Stimulated activated CD4-positive, alpha-beta T cell treated with anti-CD3 and anti-CD28 coated beads, TNF-alpha, amount 100 ng/mL, for 48 hours (primary cell): ENCODE measurements at regions not wholly inside any gene's neighbourhood (a gene's known extent, or its start where the extent isn't known, plus 50 kb on each side); places are given as distances from the start of the nearest gene placed in this dataset.

Source experiments
- DNase-seq, 3 donors: peaks; one replicate each; pipeline ENCODE4 v3.0.0-alpha.2; 2020; ENCODE audit warnings: low read depth in 3 of 3

- DNase-seq: no peak
Measured at GRCh38 chr1:164272156-164272555, 286.8 kb upstream of the PBX1 start.

- DNase-seq: no peak
Measured at GRCh38 chr1:164296172-164296571, 262.8 kb upstream of the PBX1 start.

- no peak for DNase-seq
Measured at GRCh38 chr1:164308101-164308500, 250.9 kb upstream of the PBX1 start.

- no peak for DNase-seq
Measured at GRCh38 chr1:164310166-164310565, 248.8 kb upstream of the PBX1 start.

DNA sequence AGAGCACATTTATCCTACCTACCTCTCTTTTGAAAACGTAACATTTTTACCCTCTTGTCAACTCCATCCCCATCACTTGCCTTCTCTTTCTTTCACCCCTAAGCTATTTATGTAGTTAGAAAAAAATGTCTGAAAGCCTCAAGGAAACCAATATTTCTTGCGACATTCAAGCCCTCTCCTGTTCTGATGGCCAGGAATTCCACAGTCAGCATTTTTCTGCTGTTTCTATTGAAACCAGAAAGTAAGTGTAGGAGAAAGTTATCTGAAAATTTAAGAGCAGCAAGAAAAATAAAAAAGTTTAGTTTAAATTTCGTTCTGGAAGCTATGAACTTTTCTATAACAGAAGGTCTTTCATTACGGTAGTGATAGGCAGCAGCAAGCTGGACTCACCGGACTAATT lies 247.6 kb upstream of the PBX1 start:
- DNase-seq: no peak

- no peak for DNase-seq
Measured at GRCh38 chr1:164320790-164321731, 237.9 kb upstream of the PBX1 start.

DNA sequence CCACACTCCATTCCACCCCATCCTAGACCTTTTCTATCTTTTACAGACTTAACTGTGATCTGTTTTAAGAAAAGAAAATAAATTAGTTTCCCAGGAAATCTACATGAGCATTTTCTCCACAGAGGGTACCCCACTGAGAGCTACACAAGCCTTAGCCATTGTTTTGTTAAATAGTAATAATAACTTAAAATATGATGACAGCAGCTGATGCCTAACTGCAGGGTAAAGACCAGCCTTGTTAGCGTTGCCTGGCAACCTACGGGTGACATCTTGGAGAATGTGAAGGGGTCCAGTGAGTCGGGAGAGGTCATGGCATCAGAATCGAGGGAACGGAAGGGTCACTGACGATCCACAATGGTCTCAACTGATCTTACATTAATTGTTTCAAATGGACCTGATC lies 233.2 kb upstream of the PBX1 start:
- no peak for DNase-seq

GRCh38 chr1:164333387-164333786 lies 225.6 kb upstream of the PBX1 start:
- no peak for DNase-seq

DNA sequence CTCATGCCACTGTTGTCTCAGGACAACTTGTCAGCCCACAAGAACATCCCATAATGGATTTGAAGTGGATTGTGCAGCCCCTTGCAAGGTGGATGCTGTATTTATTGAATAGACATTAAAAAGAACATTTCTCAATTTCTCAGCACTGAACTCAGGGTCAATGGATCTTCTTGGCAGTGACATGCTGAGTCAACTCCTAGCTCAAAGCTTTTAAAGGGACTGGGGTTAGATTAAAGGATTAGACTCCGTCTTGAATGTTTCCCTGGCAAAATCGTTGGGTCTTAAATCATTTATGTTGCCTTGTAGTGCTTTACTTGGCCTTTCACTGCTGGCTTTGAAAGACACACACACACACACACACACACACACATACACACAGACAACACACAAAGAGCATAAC lies 221.6 kb upstream of the PBX1 start:
- DNase-seq: no peak

- DNase-seq: no peak
Measured at GRCh38 chr1:164337885-164338284, 221.1 kb upstream of the PBX1 start.

DNA sequence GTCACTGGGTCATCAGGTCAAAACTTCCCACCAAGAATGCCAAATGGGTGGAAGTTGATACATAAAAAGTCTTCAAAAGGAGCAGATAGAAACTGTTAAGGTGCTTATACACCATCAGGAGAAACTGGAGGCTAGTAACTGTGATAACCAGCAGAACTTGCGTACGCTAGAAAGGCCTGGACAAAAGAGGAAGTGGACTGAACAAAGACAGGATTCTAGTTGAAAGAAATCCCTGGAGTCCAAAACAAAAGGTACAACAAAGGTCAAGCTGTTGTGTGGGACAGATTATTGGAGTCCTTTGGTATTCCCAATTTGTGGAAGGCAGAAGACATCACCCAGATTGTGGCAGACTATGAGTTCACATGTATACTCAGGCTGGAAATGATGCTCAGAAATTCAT lies 215.8 kb upstream of the PBX1 start:
- no peak for DNase-seq

GRCh38 chr1:164347980-164348379 lies 211.0 kb upstream of the PBX1 start:
- no peak for DNase-seq

GRCh38 chr1:164356511-164356910 lies 202.5 kb upstream of the PBX1 start:
- DNase-seq: no peak

DNA sequence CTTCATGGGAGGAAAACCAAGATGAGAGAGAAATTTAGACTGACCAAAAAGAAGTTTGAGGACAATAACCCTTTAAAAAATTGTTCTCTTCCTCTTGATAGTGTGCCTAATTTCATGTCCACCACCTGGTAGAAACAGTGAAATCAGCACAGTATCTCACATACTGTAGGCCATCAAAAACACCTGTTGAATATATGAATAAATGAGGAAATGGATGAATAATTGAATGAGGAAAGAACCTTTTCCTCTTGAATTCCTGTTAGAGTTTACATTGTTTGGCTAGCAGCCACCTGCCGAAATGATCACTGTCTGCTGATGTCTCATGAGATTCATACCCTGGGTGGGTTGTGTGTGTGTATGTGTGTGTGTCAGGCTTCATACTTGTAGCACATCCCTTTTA lies 198.7 kb upstream of the PBX1 start:
- DNase-seq: no peak

DNA sequence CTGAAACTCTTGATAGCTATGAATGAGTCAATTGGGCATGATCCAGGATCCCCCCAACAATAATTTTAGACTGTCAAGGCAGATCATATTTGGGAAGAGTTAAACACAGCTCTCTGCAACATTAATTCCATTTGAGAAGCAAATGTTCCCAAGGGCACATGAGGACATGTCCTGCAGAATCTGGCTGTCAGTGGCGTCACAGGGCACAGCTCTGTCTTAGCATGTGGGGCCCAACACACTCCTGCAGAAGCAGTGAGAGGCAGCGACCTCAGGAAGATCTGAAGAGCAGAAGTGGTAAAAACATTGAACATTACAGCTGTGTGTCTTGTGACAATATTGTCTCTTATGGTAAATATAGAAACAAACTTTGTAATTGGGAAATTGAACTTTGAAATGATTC lies 197.1 kb upstream of the PBX1 start:
- no peak for DNase-seq

DNA sequence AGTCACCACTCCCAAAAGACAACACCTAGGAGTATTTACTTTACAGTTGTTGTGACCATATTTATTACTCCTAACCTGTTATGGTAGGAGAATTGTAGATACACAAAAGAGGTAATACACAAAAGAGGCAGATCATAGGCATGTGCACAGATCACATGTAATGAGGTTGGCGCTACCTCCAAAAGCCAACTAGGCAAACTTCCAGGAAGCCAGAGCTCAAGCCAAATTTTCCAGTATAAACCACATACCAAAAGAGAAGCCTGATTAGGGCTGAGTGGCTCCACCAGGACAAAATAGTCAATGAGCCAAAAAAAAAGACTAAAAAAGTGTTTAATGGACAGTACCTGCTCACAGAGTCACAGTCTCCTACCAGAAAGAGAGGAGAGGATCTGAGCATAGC lies 195.0 kb upstream of the PBX1 start:
- DNase-seq: no peak

DNA sequence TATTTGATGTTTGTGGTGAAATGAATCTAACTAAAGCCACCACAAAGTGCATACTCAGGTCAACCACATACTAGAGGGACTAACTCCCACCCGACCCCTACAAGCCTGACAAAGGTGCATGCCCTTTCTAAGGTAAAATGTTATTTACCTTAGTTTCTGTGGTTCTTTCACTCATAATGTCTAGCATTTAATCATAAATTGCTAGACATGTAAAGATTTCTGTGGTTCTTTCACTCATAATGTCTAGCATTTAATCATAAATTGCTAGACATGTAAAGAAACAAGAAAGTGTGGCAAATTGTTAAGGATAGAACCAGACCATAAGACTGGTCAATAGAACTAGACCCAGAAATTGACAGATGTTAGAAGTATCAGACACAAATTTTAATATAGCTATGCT lies 193.0 kb upstream of the PBX1 start:
- no peak for DNase-seq

DNA sequence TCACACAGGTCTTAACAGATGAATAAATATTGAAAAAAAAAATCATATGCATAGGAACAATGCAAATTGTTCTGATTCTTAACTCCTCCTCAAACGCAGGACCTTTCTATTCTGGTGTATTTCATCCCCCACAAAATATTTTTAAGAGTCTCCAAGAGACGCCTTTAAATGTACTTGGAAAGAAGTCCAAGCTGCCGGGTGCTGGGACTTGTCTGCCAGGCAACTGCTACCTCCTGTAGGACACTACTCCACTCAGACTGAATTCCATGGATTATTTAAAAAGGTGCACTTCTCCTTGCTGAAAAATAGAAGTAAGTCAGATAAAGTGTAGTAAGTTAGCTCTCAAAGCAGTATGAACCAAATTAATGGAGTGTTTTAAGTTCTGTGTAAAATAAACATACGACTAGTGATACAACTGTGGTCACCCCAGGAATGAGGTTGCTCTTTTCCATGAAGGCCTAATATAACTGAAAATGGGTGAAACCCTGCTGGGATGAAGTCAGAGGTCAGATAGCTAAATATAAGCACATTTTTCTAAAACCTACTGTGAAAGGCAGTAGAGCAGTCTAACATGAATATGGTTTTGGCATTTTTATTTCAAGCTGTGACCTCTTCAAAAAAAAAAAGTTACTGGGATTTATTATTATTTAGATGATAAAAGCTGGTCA lies 189.2 kb upstream of the PBX1 start:
- no peak for DNase-seq

DNA sequence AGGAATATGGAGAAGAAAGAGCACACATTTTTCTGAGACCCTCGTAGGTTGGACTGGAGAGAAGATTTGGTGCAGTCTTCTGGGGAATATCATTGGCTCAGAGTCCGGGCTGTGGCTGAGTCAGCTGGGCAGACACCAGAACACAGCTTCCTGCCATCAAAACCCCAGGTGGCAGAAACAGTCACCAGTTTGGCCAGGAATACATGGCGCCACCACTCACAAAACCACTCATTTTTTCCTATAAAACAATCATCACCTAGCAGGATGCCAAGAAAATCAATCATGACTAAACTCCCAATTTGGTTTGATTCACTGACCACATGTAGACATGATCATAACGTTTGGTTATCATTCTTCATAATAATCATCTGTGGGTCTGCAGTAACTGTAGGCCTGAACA lies 178.1 kb upstream of the PBX1 start:
- DNase-seq: no peak

DNA sequence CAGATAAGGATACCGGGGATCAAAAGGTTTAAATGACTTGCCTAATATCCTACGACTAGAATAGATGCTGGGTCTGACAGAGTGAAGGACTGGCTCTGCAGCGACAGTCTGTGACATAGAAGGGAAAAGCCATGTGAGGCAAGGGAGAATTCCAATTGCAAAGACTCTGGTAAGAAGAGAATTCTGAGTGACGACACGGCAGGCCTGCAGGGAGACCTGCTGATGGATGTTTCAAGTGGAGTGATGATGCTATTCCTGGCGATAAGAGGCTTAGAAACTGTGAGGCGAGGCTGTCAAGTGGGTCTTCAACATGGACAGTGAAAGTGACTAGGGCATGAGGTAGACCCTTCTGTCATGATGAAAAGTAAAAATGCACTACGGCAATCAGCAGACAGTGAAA lies 176.6 kb upstream of the PBX1 start:
- DNase-seq: no peak

- no peak for DNase-seq
Measured at GRCh38 chr1:164384262-164384661, 174.7 kb upstream of the PBX1 start.

DNA sequence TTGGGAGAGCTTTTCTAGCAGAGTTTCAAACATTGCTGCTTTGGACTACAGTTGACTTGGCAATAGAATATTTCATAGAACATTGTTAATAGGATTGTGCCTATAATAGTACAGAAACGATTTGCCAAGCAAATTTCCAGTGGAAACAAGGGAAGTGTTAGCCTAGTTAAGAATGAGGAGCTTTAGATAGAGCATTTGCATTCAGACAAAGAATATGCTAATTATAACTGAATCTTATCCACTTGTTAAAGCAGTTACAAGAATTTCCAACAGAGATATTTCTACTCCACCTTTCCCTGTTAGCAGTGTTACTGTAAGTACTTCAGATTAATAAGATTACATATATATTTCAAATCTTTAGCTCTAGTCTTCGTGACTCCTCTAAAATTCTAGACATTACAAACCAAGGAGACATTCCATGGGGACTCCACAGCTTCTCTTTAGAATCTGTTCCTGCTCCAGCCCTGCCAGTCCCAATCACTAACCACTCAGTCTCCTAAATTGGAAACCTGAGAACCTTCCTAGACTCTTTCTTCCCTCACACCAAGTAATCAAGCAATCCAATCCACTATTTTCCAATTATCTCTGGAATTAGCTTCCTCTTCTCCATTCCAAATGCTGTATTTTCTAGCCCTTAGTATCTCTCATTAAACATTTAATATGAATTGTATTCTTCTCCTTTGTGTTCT lies 141.8 kb upstream of the PBX1 start:
- no peak for DNase-seq

- no peak for DNase-seq
Measured at GRCh38 chr1:164423136-164423535, 135.8 kb upstream of the PBX1 start.
